NB4 (cell line): ENCODE measurements at regions not wholly inside any gene's neighbourhood (a gene's known extent, or its start where the extent isn't known, plus 50 kb on each side); places are given as distances from the start of the nearest gene placed in this dataset.

Experiments used
- CTCF ChIP-seq: IDR thresholded peaks from one replicate; pipeline ENCODE4 v1.5.1; 2012; ENCODE audit warnings: low read depth, low read length
- MYC ChIP-seq: IDR thresholded peaks from 2 replicates; pipeline ENCODE4 v1.6.1; 2011; ENCODE audit warnings: low read depth, low read length
- POLR2A ChIP-seq: IDR thresholded peaks from 2 replicates; pipeline ENCODE4 v1.6.1; 2011; ENCODE audit warnings: mild to moderate bottlenecking; ENCODE audit not compliant: insufficient read length; ENCODE audit errors: extremely low read depth
- TF ChIP-seq, protein P1 (sequence below): IDR thresholded peaks from 2 replicates; pipeline ENCODE4 v1.6.1; 2011; ENCODE audit warnings: low read depth, low read length

DNA sequence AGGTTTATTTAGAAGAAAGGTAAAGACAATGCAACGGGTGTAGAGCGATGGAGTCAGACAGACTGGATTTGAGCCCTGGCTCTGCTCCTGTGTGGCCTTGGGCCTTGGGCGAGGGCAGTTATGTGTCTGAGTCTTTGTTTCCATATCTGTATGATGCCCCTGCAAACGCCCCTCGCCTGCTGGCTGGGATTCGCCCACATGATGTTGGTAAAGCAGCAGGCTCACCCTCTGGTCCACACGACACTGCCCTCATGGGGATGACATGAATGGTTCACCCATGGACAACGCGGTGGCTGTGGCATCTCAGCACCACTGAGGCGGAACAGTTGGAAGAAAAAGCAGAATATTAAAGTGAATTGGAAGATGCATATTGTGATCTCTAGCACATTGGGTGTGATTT lies 60.3 kb downstream of the FOXL1 start:
- TF ChIP-seq POLR2A (no peak), CTCF (no peak), MYC (no peak)
- TF ChIP-seq, protein P1, sequence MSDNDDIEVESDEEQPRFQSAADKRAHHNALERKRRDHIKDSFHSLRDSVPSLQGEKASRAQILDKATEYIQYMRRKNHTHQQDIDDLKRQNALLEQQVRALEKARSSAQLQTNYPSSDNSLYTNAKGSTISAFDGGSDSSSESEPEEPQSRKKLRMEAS = no peak
